GM19328 (cell line): ENCODE measurements at regions not wholly inside any gene's neighbourhood (a gene's known extent, or its start where the extent isn't known, plus 50 kb on each side); places are given as distances from the start of the nearest gene placed in this dataset.
"Not testable (repeated sequence)": the region's sequence is repeated elsewhere in the genome, so short reads cannot be mapped to it uniquely, and the experiment has no call there.

Experiments used
- ATAC-seq: cut with Tn5 transposase; IDR thresholded peaks from one replicate; pipeline ENCODE4 v1.9.1; 2021; ENCODE audit warnings: mild to moderate bottlenecking, moderate library complexity; ENCODE audit not compliant: unreplicated experiment

DNA sequence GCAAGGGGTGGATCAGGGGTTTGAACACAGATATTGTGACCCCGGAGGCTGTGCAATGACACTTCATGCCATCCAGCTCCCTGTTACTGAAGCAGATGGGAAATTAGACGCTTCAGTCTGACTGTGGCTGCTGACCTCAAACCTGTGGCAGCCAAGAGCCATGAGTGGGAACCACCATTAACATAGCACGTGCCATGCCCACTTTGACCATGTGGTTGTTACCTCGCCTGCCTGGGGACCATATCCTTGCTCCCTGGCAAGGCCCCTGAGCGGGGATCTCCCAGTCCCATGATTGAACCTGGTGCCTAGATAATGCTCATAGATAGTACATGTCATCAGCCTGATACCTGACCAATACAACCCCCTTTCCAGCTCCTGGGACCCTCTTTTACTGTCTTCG lies 68.9 kb downstream of the CYP26B1 start:
- ATAC-seq: no peak

DNA sequence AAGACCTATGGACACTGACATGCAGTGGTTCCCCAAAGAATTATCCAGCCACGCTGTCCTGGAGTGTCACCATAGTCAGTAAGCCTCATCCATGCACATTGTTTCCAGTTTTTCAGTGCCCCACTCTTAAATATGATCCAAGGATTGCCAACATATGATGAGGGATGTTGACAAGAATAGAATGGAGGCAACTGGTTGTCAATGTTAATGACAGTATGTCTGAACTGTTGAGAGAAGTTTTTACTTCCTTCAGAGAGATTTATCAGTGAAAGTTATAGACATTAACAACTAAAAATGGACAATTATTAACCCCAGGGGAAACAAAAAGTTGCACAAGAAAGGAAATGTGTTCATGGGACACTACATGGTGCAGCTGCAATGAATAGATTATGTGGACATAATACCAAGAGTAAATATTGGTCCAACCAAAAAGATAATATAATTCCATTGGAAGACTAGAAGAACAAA lies 69.9 kb downstream of the CYP26B1 start:
- ATAC-seq: no peak

DNA sequence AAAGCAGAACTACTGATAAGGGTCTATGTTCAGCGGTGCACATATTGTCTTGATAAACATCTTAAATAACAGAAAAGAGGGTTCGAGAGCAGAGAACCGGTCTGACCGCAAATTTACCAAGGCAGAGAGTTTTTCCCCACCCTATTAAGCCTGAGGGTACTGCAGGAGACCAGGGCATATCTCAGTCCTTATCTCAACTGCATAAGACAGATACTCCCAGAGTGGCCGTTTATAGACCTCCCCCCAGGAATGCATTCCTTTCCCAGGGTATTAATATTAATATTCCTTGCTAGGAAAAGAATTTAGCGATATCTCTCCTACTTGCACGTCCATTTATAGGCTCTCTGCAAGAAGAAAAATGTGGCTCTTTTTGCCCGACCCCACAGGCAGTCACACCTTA lies 74.3 kb downstream of the CYP26B1 start:
- not testable (repeated sequence) for ATAC-seq

DNA sequence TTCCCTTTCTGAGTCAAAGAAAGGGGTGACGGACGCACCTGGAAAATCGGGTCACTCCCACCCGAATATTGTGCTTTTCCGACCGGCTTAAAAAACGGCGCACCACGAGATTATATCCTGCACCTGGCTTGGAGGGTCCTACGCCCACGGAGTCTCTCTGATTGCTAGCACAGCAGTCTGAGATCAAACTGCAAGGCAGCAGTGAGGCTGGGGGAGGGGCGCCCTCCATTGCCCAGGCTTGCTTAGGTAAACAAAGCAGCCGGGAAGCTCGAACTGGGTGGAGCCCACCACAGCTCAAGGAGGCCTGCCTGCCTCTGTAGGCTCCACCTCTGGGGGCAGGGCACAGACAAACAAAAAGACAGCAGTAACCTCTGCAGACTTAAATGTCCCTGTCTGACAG lies 83.5 kb downstream of the CYP26B1 start:
- not testable (repeated sequence) for ATAC-seq

DNA sequence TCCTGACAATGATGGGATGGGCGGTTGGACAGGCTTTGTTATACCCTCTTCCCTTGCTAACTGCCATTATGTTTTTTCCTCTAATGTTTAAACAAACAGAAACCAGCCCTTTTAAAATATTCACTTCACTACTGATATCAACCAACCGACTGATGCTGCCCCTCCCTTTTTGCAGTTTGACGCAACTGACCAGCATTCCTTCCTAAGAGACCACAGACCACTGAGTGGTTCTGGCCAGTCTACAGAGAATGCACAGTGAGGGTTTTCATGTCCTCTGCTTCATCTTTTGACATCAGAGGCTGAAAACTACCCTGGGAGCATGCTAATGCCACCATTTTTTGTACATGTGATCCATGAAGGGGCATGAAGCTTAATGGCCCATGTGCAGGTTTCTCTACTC lies 85.3 kb downstream of the CYP26B1 start:
- ATAC-seq: no peak

DNA sequence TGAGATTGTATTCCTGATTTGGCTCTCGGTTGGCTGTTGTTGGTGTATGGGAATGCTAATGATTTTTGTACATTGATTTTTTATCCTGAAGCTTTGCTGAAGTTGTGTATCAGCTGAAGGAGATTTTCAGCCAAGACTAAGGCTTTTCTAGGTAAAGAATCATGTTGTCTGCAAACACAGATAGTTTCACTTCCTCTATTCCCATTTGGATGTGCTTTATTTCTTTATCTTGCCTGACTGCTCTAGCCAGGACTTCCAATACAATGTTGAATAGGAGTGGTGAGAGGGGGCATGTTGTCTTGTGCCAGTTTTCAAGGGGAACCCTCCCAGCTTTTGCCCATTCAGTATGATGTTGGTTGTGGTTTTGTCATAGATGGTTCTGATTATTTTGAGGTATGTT lies 90.4 kb downstream of the CYP26B1 start:
- no peak for ATAC-seq

DNA sequence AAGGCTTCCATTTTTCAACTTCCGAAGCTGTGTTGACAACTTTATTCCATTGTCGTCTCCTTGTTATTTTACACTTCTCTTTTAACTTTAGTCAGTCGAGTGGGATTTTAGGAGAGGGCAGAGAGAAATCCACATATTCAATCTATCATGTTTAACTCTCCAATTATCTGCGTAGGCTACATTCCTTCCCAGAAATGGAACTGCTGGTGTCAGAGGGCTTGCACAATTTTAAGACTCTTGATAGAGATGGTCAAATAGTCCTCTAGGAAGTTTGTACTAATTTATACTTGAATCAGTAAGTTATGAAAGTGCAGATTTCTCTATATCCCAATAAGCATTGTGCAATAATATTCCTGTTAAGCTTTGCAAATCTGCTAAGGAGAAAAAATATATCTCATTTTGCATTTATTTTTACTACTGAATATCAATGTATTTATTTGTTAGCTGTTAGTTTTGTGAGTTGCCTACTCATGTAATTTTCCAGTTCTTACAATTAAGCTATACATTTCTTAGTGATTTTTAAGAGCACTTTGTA lies 95.6 kb downstream of the CYP26B1 start:
- no peak for ATAC-seq

DNA sequence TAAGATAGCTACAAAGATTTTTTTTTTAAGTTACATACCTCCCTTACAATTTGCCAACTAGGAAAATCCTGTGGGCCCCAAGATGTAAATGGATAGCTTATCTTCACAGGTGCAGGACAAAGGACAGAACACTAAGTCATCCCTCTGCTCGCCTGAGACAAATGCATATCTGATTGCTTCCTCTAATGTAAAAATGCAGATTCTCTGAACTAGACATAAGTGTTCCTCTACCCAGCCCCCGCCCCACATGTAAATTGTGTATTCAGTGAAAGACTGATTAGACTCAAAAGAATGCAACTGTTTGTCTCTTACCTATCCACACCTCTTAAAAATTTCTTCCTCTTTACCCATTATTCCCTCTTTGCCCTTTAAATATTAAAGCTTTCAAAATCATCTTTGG lies 96.5 kb downstream of the CYP26B1 start:
- no peak for ATAC-seq

DNA sequence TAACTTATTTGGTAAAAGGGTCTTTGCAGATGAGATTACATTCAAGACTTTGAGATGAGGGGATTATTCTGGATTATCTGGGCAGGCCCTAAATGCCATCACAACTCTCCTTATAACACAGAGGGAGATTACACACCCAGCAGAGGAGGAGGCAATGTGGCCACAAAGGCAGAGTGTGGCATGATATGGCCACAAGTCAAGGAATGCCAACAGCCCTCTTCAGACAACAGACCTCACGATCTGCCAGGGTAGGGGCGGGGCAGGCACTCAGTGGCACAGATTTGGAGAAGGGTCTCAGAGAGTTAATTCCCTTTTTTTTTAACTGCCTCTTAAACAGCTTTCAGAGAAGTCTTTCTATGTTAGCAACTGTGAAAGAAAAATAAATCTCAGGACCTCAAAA lies 96.9 kb downstream of the CYP26B1 start:
- ATAC-seq: no peak

DNA sequence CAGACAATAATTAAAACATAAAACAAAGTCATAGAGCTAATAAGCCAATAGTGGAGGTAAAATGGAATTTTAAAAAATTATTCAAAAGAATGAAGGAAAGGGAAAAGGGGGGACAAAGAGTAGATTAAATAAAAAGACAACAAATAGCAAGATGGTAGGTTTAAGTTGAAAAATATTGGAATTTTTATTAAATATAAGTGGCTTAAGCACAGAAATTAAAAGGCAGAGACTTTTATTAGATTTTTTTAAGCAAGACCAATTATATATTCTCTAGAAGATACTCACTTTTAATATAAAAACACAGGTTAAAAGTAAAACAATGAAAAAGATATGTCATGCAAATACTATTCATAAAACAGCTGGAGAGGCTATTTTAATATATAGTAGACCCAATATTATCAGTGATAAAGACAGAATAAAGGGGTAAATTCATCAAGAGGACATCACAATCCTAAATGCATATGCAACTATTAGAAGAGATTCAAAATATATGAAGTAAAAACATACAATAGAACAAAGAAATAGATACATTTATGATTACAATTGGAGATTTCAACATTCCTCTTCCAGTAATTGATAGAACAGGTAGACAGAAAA lies 98.7 kb downstream of the CYP26B1 start:
- ATAC-seq: no peak

DNA sequence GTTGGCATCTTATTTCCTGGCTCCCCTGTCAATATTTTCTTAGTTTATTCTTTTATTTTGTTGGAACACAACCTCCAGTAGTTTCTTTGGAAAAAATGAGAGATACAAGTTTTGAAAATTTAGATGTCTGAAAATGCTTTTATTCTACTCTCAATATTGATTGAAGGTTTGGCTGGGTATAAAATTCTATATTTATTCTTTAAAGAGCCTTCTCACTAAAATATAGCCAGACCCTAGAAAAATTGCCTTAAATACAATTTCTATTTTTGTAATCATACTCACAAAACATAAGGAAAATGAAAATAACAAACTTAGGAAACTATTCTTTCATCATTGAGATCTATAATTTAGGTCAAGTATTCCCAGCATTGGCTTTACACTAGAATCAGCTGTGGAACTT lies 103.7 kb downstream of the CYP26B1 start:
- ATAC-seq: no peak

DNA sequence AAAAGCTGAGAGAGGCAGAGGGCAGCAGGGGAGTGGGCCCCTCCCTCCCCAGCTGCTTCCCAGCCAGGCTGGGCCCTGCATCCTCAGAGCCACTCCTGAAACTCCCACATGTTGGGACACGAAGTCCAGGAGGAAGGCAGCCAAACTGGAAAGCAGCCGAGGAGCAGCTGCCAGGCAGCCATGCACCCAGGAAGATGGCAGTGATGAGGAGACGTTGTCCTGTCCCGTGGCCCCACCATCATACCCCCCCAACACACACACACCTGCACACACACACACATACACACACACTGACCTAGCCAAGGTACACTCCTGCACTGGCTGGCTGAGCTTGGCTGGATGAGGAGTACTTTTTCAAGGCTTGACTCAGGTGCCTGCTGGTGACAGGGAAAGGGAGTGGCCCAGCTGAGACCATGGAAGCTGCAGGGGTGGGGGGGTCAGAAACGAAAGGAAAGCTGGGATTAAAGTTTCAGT lies 106.0 kb downstream of the CYP26B1 start:
- ATAC-seq: no peak

DNA sequence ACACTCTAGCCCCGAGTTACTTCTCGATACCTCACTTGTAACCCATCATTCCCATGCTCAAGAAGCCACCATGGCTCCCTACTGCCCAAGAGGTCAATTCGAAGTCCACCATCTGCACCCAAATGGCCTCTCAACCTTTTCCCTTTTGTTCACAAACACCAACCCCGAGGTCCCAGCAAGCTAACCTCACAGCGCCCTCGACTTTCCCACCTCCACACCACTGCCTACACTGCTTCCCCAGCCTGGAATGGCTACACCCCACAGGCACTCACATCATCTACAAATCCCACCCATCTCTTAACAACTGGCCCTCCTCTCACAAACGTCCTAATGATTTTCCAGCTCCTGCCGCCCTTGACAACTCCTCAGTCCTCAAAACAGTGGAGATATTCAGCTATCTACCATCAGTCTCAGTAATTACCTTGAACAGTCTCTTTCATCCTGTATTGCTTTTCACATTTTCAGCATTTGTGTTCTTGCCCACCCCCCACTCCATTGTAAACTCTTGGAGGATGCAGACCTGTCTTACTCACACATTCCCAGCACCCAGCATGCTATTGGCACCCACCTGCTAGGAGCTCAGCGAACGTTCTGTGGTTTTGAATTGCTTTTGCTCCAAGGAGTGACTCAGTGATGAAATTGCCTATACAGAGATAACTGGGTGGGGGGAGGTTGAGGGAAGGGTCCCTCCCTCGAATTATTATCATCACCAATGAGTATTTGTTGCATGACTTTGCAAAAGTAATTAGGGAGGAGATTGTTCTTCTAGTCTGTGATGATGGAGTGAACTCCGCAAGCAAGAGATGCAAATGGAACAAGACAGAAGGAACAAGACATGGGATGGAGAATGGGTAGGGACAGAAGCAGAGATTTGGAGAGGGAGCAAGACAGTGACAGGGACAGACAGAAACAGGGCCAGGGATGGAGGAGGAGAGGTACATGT lies 106.8 kb downstream of the CYP26B1 start:
- ATAC-seq: no peak

DNA sequence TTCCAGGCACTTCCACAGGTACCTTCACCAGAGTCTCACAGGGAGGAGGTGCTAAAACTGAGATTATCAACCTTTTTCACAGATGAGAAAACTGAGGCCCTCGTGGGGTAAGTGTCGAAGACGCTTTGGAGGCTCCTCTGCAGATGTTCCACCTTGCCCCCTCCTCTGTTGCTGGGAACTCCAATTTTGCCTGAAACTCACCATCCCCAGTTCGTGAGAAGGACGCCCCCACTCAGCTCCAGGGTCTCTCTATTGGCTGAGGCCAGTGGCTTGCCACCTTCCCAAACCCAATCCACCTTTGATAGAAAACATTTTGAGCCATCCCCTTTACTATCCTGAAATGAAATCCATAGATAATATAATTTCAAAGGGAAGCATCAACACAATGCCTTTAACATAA lies 109.1 kb downstream of the CYP26B1 start:
- ATAC-seq: no peak

DNA sequence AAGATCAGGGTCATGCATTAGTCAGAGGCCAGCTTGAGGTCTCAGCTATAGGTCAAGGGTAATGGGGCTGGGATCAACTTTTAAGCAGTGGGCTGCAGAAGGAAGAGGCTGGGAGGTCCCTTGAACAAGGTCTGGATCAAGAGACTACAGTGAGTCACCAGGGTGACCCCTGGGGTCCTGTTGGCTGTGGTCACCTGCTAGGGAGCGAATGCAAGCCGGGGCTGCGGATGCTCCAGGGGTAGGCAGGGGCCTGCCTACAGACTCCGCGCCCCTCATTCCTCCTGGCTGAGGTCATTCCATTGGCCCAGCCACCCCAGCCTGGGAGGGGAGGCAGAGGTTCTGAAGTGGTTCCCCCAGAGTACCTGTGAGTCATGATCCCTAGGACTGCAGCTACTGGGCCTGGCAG lies 110.4 kb downstream of the CYP26B1 start:
- ATAC-seq: no peak

DNA sequence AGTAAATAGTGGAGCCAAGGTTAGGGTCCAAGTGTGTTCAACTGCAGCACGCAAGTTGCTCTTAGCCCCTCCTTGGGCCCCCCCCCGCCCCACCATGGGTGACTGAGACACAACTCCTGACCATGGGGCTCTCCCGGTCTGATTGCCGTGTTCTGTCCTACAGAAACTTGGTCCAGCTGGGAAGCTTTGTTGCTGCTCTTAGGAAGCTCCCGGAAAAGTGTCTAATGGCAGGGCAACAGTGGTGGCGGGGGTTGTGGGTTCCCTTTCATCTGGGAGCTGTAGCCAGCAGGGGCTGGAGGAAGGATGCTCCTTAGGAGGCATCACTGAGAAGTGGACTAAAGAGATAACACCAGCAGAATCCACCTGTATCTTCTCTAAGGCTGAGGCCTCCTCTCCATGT lies 111.1 kb downstream of the CYP26B1 start:
- ATAC-seq: no peak

DNA sequence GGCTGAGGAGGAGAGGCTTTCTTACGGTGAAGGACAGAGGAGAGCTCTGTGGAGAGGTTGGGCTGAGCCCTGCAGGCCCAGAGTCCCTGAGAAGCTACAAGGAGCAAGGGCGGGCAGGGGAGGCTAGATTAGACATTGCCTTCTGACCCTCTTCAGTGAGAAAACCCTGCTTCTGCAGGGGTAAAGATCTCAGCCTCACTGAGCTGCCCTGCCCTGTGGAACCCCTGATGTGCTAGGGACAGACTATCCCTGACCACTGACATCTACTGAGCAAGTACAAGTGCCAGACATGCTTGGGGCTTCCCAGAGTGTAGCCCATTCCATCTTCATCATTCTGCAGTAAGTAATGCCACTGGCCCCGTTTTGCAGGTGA lies 111.5 kb downstream of the CYP26B1 start:
- no peak for ATAC-seq

DNA sequence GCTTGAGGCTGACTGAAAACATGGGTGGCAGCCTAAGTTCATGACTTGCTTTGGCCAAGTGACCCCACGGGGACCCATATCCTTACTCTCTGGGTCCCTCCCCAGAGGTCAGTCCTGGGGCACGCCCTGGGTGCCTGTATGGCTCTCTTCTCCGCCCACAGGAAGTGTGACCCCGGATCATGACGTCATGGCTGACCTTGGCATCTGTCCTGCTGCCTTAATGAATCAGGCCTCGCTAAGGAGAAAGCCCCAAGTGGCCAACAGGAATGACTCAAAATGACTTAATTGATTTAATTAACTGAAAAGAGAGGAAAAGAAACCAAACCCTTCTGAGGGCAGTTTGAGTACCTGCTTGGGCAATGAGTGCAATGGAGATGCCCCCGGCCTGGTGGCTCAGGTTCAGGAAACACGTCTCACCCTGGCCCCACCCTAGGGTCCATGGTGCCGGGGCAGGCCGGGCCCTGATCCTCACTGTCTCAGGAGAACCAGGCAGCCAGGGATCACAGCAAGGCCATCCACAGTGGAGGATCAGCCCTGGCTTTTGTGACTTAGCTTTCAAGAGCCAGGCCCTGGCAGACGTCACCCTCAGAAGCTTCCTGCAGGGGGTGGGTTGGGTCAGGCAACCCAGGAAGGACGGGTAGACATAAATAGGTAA lies 112.0 kb downstream of the CYP26B1 start:
- no peak for ATAC-seq

DNA sequence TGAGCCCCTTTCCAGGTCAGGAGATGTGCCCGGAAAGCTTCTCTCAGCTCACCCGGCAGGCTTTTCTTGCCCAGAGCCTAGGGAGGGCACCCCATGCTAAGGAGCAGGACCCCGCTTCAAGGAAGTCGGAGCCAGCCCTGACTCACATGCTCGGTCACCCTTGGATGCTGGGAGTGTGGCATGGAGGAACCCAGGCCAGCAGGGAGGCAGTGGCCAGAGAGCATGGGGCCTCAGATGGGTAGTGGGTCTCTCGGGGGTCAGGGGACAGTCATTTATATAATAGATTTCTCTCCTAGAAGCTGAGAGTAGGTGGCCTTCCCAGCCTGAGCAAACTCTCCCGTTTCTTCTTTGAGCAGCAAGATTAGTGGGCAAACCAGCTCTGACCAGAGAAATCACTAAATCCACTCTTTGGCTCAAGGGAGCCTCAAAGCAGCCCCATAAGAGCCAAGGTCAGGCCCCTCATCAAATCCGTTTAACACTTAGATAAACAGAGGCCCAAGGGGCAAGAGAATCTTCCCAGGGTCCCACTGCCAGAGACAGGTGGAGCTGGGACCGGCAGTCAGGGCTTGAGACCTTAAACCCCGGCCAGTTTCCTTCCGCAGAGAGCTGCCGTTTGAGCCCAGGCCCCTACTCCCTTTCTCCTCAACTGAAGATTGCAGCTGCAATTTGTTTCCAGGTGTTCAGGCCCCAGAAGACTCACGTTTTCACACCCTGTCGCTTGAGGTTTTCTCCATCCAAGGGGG lies 113.1 kb downstream of the CYP26B1 start:
- no peak for ATAC-seq

DNA sequence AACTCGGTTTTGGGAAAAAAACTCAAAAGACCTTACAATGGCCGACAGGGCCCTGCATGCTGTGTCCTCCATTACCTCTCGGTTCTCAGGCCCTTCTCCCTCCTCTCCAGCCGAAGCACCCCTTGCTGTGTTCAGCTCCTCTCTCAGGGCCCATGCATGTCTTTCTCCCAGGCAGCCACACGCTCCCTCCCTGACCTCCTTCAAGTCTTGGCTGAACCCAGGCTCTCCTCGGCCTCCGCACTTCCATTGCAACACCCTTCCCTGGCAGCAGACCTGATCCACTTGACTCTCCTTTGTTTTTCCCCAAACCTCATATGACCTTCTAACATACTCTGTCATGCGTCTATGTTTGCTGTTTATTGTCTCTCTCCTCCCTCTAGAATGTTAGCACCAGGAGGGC lies 114.0 kb downstream of the CYP26B1 start:
- no peak for ATAC-seq
